ENCODE measurements at regions not wholly inside any gene's neighbourhood (a gene's known extent, or its start where the extent isn't known, plus 50 kb on each side); places are given as distances from the start of the nearest gene placed in this dataset.

DNA sequence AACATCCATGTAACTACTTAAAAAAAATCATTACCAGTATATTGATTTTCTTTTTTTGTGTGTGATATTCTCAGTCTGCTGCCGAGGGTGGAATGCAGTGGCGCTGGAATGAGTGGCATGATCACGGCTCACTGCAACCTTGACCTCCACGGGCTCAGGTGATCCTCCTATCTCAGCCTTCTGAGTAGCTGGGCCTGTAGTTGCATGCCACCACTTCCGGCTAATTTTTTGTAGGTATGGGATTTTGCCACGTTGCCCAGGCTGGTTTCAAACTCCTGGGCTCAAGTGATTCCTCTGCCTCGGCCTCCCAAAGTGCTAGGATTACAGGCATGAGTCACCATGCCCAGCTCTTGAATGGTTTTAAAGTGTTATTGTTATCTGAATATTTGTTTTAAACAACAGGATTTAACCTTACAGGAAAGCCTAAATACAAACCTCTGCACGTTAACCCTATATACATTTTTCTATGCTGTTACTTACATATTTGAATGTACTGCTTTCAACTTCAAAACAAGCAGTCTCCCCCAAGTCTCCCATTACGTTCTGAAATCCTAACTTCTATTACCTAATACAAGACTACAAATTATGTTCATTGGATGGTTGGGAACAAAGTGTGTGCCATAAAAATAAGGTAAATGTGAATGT is 61.7 kb downstream of the KPNA2 start:
- TF ChIP-seq EZH2 (IDR thresholded peaks at IDR 0.05; ENCODE audit: borderline replicate concordance, low read depth, low read length, severe bottlenecking): no peak
- TF ChIP-seq CTCF (IDR thresholded peaks at IDR 0.05; ENCODE audit: borderline replicate concordance, extremely low read depth, low read length, poor library complexity, severe bottlenecking): no peak

Data from DND-41 (cell line).